Adrenal gland (tissue), 5 donors: ENCODE measurements at regions not wholly inside any gene's neighbourhood (a gene's known extent, or its start where the extent isn't known, plus 50 kb on each side); places are given as distances from the start of the nearest gene placed in this dataset.

Experiments used
- POLR2A ChIP-seq, 2 donors: fragments of 450-650 bp; IDR thresholded peaks; one replicate each; pipeline ENCODE4 v1.6.1; 2017; ENCODE audit warnings: antibody characterized with exemption in 2 of 2, mild to moderate bottlenecking in 2 of 2, moderate library complexity in 1 of 2
- TF ChIP-seq, protein P1 (sequence below), 6 experiments: fragments of 450-650 bp in 4 of 6; fragments of 200-600 bp in 2 of 6; sonication (generic) in 1 of 6; IDR thresholded peaks; 1 replicate in 5 of 6; 2 replicates in 1 of 6; pipeline versions ENCODE4 v1.5.1 to v1.8.0; 2016 to 2021; ENCODE audit warnings: antibody characterized with exemption in 6 of 6, mild to moderate bottlenecking in 2 of 6, moderate library complexity in 1 of 6
- donor health status: DM: no; HTN: no; CAD: no.

DNA sequence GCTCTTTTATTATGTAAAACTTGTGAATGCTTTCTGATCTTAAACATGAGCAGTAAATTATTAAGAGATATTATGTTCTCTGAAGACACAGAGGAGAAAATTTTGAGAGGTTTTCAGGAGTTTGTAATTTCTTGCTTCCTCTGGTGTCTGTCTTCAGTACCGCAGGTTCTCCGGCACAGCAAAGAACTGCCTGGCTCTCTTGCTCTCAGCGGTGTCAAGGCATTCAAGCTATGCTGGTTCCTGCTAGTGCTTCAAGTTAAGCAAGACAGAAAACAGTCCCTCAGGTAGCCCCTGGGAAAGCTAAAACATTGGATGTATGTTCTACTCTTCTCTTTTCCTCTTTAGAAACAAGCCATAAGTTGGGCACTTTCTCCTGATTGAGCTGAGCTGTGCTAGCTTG is 120.2 kb upstream of the CENPE start:
- TF ChIP-seq POLR2A (IDR thresholded peaks at IDR 0.05), result no peak
- TF ChIP-seq, protein P1, sequence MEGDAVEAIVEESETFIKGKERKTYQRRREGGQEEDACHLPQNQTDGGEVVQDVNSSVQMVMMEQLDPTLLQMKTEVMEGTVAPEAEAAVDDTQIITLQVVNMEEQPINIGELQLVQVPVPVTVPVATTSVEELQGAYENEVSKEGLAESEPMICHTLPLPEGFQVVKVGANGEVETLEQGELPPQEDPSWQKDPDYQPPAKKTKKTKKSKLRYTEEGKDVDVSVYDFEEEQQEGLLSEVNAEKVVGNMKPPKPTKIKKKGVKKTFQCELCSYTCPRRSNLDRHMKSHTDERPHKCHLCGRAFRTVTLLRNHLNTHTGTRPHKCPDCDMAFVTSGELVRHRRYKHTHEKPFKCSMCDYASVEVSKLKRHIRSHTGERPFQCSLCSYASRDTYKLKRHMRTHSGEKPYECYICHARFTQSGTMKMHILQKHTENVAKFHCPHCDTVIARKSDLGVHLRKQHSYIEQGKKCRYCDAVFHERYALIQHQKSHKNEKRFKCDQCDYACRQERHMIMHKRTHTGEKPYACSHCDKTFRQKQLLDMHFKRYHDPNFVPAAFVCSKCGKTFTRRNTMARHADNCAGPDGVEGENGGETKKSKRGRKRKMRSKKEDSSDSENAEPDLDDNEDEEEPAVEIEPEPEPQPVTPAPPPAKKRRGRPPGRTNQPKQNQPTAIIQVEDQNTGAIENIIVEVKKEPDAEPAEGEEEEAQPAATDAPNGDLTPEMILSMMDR (IDR thresholded peaks at IDR 0.05), result no peak
